ENCODE measurements at regions not wholly inside any gene's neighbourhood (a gene's known extent, or its start where the extent isn't known, plus 50 kb on each side); places are given as distances from the start of the nearest gene placed in this dataset.

GRCh38 chr6:78530208-78530607, 337.1 kb upstream of the IRAK1BP1 start:
- Histone ChIP-seq H3K79me2 (ENCODE audit: insufficient read depth, low read length) (no peaks in the 10 kb centered on the region), H3K4me1 (ENCODE audit: insufficient read depth, low read length, severe bottlenecking) (no peaks in the 10 kb centered on the region), H3K4me2 (ENCODE audit: low read length) (no peak overlapping the region), H3K36me3 (ENCODE audit: insufficient read depth, low read length) (no peaks in the 10 kb centered on the region), H3K9ac (ENCODE audit: low read length) (no peak overlapping the region), H4K20me1 (ENCODE audit: insufficient read depth, low read length) (no peaks in the 10 kb centered on the region), H3F3A (ENCODE audit: insufficient read depth, low read length) (no peaks in the 10 kb centered on the region), H3K27me3 (ENCODE audit: insufficient read depth, low read length) (no peaks in the 10 kb centered on the region), H3K9me2 (ENCODE audit: low read depth, low read length) (no peaks in the 10 kb centered on the region), H3K9me3 (ENCODE audit: low read length) (no peaks in the 10 kb centered on the region), H2AFZ (ENCODE audit: low read length) (no peak overlapping the region), H3K27ac (ENCODE audit: low read depth, low read length, poor library complexity, severe bottlenecking) (no peak overlapping the region), H3K4me3 (ENCODE audit: low read depth, low read length, poor library complexity, severe bottlenecking) (no peak overlapping the region)
- TF ChIP-seq CTCF (IDR thresholded peaks at IDR 0.05; ENCODE audit: low read length): no peak
- TF ChIP-seq EZH2 (IDR thresholded peaks at IDR 0.05; ENCODE audit: borderline replicate concordance, low read length): no peak

GRCh38 chr6:78533426-78533825, 333.9 kb upstream of the IRAK1BP1 start:
- no peaks in the 10 kb centered on the region for H3K9me2 ChIP-seq (ENCODE audit: low read depth, low read length)
- no peaks in the 10 kb centered on the region for H3K4me1 ChIP-seq (ENCODE audit: insufficient read depth, low read length, severe bottlenecking)
- H3K4me2 ChIP-seq (ENCODE audit: low read length): no peak overlapping the region
- no peaks in the 10 kb centered on the region for H3K36me3 ChIP-seq (ENCODE audit: insufficient read depth, low read length)
- H3K9me3 ChIP-seq (ENCODE audit: low read length): no peaks in the 10 kb centered on the region
- no peaks in the 10 kb centered on the region for H3F3A ChIP-seq (ENCODE audit: insufficient read depth, low read length)
- no peaks in the 10 kb centered on the region for H4K20me1 ChIP-seq (ENCODE audit: insufficient read depth, low read length)
- H3K79me2 ChIP-seq (ENCODE audit: insufficient read depth, low read length): no peaks in the 10 kb centered on the region
- TF ChIP-seq EZH2 (IDR thresholded peaks at IDR 0.05; ENCODE audit: borderline replicate concordance, low read length): no peak
- no peak for TF ChIP-seq CTCF (IDR thresholded peaks at IDR 0.05; ENCODE audit: low read length)
- H3K4me3 ChIP-seq (ENCODE audit: low read depth, low read length, poor library complexity, severe bottlenecking): no peak overlapping the region
- H3K27ac ChIP-seq (ENCODE audit: low read depth, low read length, poor library complexity, severe bottlenecking): no peak overlapping the region
- no peaks in the 10 kb centered on the region for H3K27me3 ChIP-seq (ENCODE audit: insufficient read depth, low read length)
- H2AFZ ChIP-seq (ENCODE audit: low read length): no peak overlapping the region
- no peak overlapping the region for H3K9ac ChIP-seq (ENCODE audit: low read length)

GRCh38 chr6:78533876-78534275, 333.5 kb upstream of the IRAK1BP1 start:
- H3K27me3 ChIP-seq (ENCODE audit: insufficient read depth, low read length): no peaks in the 10 kb centered on the region
- H3K79me2 ChIP-seq (ENCODE audit: insufficient read depth, low read length): no peaks in the 10 kb centered on the region
- H3K4me3 ChIP-seq (ENCODE audit: low read depth, low read length, poor library complexity, severe bottlenecking): no peak overlapping the region
- H3K9me3 ChIP-seq (ENCODE audit: low read length): no peaks in the 10 kb centered on the region
- H3K9ac ChIP-seq (ENCODE audit: low read length): no peak overlapping the region
- H3K27ac ChIP-seq (ENCODE audit: low read depth, low read length, poor library complexity, severe bottlenecking): no peak overlapping the region
- H3K4me1 ChIP-seq (ENCODE audit: insufficient read depth, low read length, severe bottlenecking): no peaks in the 10 kb centered on the region
- TF ChIP-seq CTCF (IDR thresholded peaks at IDR 0.05; ENCODE audit: low read length) (no peak), EZH2 (IDR thresholded peaks at IDR 0.05; ENCODE audit: borderline replicate concordance, low read length) (no peak)
- no peaks in the 10 kb centered on the region for H3F3A ChIP-seq (ENCODE audit: insufficient read depth, low read length)
- no peak overlapping the region for H2AFZ ChIP-seq (ENCODE audit: low read length)
- no peaks in the 10 kb centered on the region for H3K36me3 ChIP-seq (ENCODE audit: insufficient read depth, low read length)
- H3K4me2 ChIP-seq (ENCODE audit: low read length): no peak overlapping the region
- H3K9me2 ChIP-seq (ENCODE audit: low read depth, low read length): no peaks in the 10 kb centered on the region
- H4K20me1 ChIP-seq (ENCODE audit: insufficient read depth, low read length): no peaks in the 10 kb centered on the region

Data from OCI-LY1 (cell line).